Thymus (tissue), 11 donors: ENCODE measurements at regions not wholly inside any gene's neighbourhood (a gene's known extent, or its start where the extent isn't known, plus 50 kb on each side); places are given as distances from the start of the nearest gene placed in this dataset.

Source experiments
- DNase-seq, 9 donors: peaks; one replicate each; pipeline ENCODE4 v3.0.0-alpha.2; 2013; ENCODE audit warnings: low spot score in 9 of 9, low read depth in 6 of 9, missing footprints in 1 of 9
- H3K27ac ChIP-seq, 2 donors: one replicate each; pipeline ENCODE4 v1.5.1; 2013; ENCODE audit warnings: control low read depth in 1 of 2, low read depth in 1 of 2, low read length in 1 of 2, mild to moderate bottlenecking in 1 of 2, moderate library complexity in 1 of 2
- H3K27me3 ChIP-seq, 2 donors: one replicate each; pipeline ENCODE4 v1.5.1; 2013; ENCODE audit warnings: low read length in 1 of 2; ENCODE audit not compliant: control insufficient read depth in 2 of 2, insufficient read depth in 1 of 2
- H3K36me3 ChIP-seq, 2 donors: one replicate each; pipeline ENCODE4 v1.5.1; 2013; ENCODE audit warnings: low read length in 1 of 2, mild to moderate bottlenecking in 1 of 2, moderate library complexity in 1 of 2; ENCODE audit not compliant: control insufficient read depth in 2 of 2, insufficient read depth in 2 of 2
- H3K4me1 ChIP-seq, 2 donors: one replicate each; pipeline ENCODE4 v1.5.1; 2013; ENCODE audit warnings: low read length in 2 of 2; ENCODE audit not compliant: control insufficient read depth in 2 of 2, insufficient read depth in 2 of 2
- H3K4me3 ChIP-seq, 2 donors: one replicate each; pipeline ENCODE4 v1.5.1; 2013; ENCODE audit warnings: low read length in 2 of 2, control low read depth in 1 of 2, mild to moderate bottlenecking in 1 of 2
- H3K9me3 ChIP-seq, 2 donors: one replicate each; pipeline ENCODE4 v1.5.1; 2013; ENCODE audit warnings: low read length in 1 of 2, mild to moderate bottlenecking in 1 of 2; ENCODE audit not compliant: control insufficient read depth in 2 of 2, insufficient read depth in 1 of 2
- WGBS: extraction: QIAGEN DNeasy Blood & Tissue Kit; methylation state at CpG from one replicate; pipeline ENCODE4 v1.1.7; 2013; 5-methylcytosine and 5-hydroxymethylcytosine counted together
- donor health status: healthy.

- no peaks in the 10 kb centered on the region for H3K27me3 ChIP-seq
- no peaks in the 10 kb centered on the region for H3K9me3 ChIP-seq
- H3K36me3 ChIP-seq: no peaks in the 10 kb centered on the region
- 86% methylated on average over 8 of the region's 8 CpGs for WGBS
- DNase-seq: no peak
- H3K4me3 ChIP-seq: no peak overlapping the region
- H3K4me1 ChIP-seq: no peaks in the 10 kb centered on the region
- H3K27ac ChIP-seq: no peak overlapping the region
These were observed 387.7 kb downstream of the TLR4 start for GRCh38 chr9:118091711-118092500.

- Histone ChIP-seq H3K4me1 (no peaks in the 10 kb centered on the region), H3K4me3 (no peak overlapping the region), H3K9me3 (no peaks in the 10 kb centered on the region), H3K36me3 (no peaks in the 10 kb centered on the region), H3K27ac (no peak overlapping the region), H3K27me3 (no peaks in the 10 kb centered on the region)
- DNase-seq: no peak
- 86% methylated on average over 4 of the region's 4 CpGs for WGBS
These were observed 390.2 kb downstream of the TLR4 start for GRCh38 chr9:118094387-118094786.

- Histone ChIP-seq H3K27ac (no peak overlapping the region), H3K27me3 (no peaks in the 10 kb centered on the region), H3K36me3 (no peaks in the 10 kb centered on the region), H3K4me1 (no peaks in the 10 kb centered on the region), H3K9me3 (no peaks in the 10 kb centered on the region), H3K4me3 (no peak overlapping the region)
- DNase-seq: no peak
- WGBS: 96% methylated on average over 3 of the region's 3 CpGs
These were observed 396.6 kb downstream of the TLR4 start for GRCh38 chr9:118100529-118101419.

GRCh38 chr9:118104363-118104762 lies 400.2 kb downstream of the TLR4 start:
- Histone ChIP-seq H3K4me3 (no peak overlapping the region), H3K27ac (no peak overlapping the region), H3K9me3 (no peaks in the 10 kb centered on the region), H3K36me3 (no peaks in the 10 kb centered on the region), H3K27me3 (no peaks in the 10 kb centered on the region), H3K4me1 (no peaks in the 10 kb centered on the region)
- DNase-seq: no peak

- WGBS: 92% methylated on average over 1 of the region's 1 CpG
- Histone ChIP-seq H3K4me1 (no peaks in the 10 kb centered on the region), H3K27ac (no peak overlapping the region), H3K4me3 (no peak overlapping the region), H3K36me3 (no peaks in the 10 kb centered on the region), H3K27me3 (no peaks in the 10 kb centered on the region), H3K9me3 (no peaks in the 10 kb centered on the region)
- DNase-seq: no peak
These were observed 404.8 kb downstream of the TLR4 start for GRCh38 chr9:118108971-118109370.

- H3K36me3 ChIP-seq: no peaks in the 10 kb centered on the region
- no peaks in the 10 kb centered on the region for H3K9me3 ChIP-seq
- H3K4me1 ChIP-seq: no peaks in the 10 kb centered on the region
- H3K27me3 ChIP-seq: no peaks in the 10 kb centered on the region
- 56% methylated on average over 3 of the region's 3 CpGs for WGBS
- no peak for DNase-seq
- H3K27ac ChIP-seq: no peak overlapping the region
- no peak overlapping the region for H3K4me3 ChIP-seq
These were observed 405.3 kb downstream of the TLR4 start for GRCh38 chr9:118109542-118109941.

GRCh38 chr9:118121361-118121760 lies 417.2 kb downstream of the TLR4 start:
- 66% methylated on average over 2 of the region's 2 CpGs for WGBS
- Histone ChIP-seq H3K36me3 (no peaks in the 10 kb centered on the region), H3K27me3 (no peaks in the 10 kb centered on the region), H3K4me1 (no peaks in the 10 kb centered on the region), H3K9me3 (no peaks in the 10 kb centered on the region), H3K4me3 (no peak overlapping the region), H3K27ac (no peak overlapping the region)
- no peak for DNase-seq

- WGBS: 95% methylated on average over 2 of the region's 2 CpGs
- Histone ChIP-seq H3K4me3 (no peak overlapping the region), H3K9me3 (no peaks in the 10 kb centered on the region), H3K36me3 (no peaks in the 10 kb centered on the region), H3K27ac (no peak overlapping the region), H3K27me3 (no peaks in the 10 kb centered on the region), H3K4me1 (no peaks in the 10 kb centered on the region)
- no peak for DNase-seq
These were observed 424.1 kb downstream of the TLR4 start for GRCh38 chr9:118128313-118128712.

- Histone ChIP-seq H3K9me3 (no peaks in the 10 kb centered on the region), H3K4me3 (no peak overlapping the region), H3K4me1 (no peaks in the 10 kb centered on the region), H3K27me3 (no peaks in the 10 kb centered on the region), H3K27ac (no peak overlapping the region), H3K36me3 (no peaks in the 10 kb centered on the region)
- DNase-seq: no peak
- WGBS: 87% methylated on average over 3 of the region's 3 CpGs
These were observed 425.3 kb downstream of the TLR4 start for GRCh38 chr9:118129541-118129940.
